ENCODE measurements at regions not wholly inside any gene's neighbourhood (a gene's known extent, or its start where the extent isn't known, plus 50 kb on each side); places are given as distances from the start of the nearest gene placed in this dataset.

DNA sequence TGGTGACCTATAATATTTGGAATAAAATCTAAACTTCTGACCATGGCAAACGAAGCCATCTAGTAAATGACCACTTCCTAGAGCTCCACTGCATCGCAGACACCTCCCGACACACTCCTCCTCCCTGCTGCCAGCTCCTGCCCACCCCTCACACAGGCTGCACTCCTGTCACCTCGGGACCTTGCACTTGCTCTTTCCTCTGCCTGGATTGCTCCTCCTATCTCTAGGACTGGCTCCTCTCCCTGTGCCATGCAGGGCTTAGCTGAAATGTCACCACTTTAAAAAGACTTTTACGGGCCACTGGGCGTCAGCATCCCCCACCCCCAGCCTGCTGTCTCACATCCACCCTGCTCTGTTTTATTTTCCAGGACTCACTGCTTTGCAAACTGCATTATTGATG lies 87.6 kb upstream of the MC3R start:
- TF ChIP-seq, protein P1, sequence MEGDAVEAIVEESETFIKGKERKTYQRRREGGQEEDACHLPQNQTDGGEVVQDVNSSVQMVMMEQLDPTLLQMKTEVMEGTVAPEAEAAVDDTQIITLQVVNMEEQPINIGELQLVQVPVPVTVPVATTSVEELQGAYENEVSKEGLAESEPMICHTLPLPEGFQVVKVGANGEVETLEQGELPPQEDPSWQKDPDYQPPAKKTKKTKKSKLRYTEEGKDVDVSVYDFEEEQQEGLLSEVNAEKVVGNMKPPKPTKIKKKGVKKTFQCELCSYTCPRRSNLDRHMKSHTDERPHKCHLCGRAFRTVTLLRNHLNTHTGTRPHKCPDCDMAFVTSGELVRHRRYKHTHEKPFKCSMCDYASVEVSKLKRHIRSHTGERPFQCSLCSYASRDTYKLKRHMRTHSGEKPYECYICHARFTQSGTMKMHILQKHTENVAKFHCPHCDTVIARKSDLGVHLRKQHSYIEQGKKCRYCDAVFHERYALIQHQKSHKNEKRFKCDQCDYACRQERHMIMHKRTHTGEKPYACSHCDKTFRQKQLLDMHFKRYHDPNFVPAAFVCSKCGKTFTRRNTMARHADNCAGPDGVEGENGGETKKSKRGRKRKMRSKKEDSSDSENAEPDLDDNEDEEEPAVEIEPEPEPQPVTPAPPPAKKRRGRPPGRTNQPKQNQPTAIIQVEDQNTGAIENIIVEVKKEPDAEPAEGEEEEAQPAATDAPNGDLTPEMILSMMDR (IDR thresholded peaks at IDR 0.05): no peak
- no peak for TF ChIP-seq POLR2A (IDR thresholded peaks at IDR 0.05)

Data from adrenal gland (tissue), 5 donors.